B cell (primary cell): ENCODE measurements at regions not wholly inside any gene's neighbourhood (a gene's known extent, or its start where the extent isn't known, plus 50 kb on each side); places are given as distances from the start of the nearest gene placed in this dataset.

Experiments
- ATAC-seq: fragments of 200-7000 bp; cut with Tn5 transposase; one replicate; pipeline ENCODE4 v1.10.0; 2021; ENCODE audit warnings: low read depth, mild to moderate bottlenecking, moderate number of reproducible peaks, moderate library complexity
- CTCF ChIA-PET: fragments of 350-600 bp; sonication (Branson Sonifier 250); formaldehyde crosslinking; loops from one replicate; lab custom pipeline; 2021; ENCODE audit warnings: antibody characterized with exemption, inconsistent platforms; lab: Charles Lee
- POLR2A ChIA-PET: fragments of 350-600 bp; sonication (Branson Sonifier 250); formaldehyde crosslinking; loops from one replicate; lab custom pipeline; 2021; ENCODE audit warnings: antibody characterized with exemption; lab: Charles Lee
- DNase-seq: peaks from one replicate; pipeline ENCODE4 v3.0.0; 2013
- H2AFZ ChIP-seq: 2 replicates; pipeline ENCODE4 v1.6.1; 2012; ENCODE audit warnings: mild to moderate bottlenecking, low read depth, low read length; ENCODE audit not compliant: insufficient read depth, poor library complexity, severe bottlenecking
- H3K27ac ChIP-seq, 2 donors: 1 replicate in 1 of 2; 2 replicates in 1 of 2; pipeline ENCODE4 v1.5.1; 2012 to 2013; ENCODE audit warnings: low read length in 2 of 2, mild to moderate bottlenecking in 2 of 2, moderate library complexity in 1 of 2
- H3K27me3 ChIP-seq, 4 experiments: fragments of 200-600 bp in 1 of 4; sonication (generic) in 1 of 4; replicated peaks in 1 of 4; 1 replicate in 2 of 4; 2 replicates in 2 of 4; pipeline versions ENCODE4 v1.6.1 to v1.7.0; 2013 to 2016; ENCODE audit warnings: low read length in 3 of 4, mild to moderate bottlenecking in 2 of 4, mixed read lengths in 1 of 4, moderate library complexity in 1 of 4; ENCODE audit not compliant: insufficient read depth in 4 of 4, control insufficient read depth in 3 of 4; ENCODE audit errors: control extremely low read depth in 1 of 4
- H3K36me3 ChIP-seq, 2 experiments: replicated peaks in 1 of 2; 1 replicate in 1 of 2; 2 replicates in 1 of 2; pipeline versions ENCODE4 v1.6.1 to v1.7.1; 2013; ENCODE audit warnings: low read length in 1 of 2; ENCODE audit not compliant: insufficient read depth in 2 of 2, control insufficient read depth in 1 of 2; ENCODE audit errors: control extremely low read depth in 1 of 2, extremely low read depth in 1 of 2
- H3K4me1 ChIP-seq, 2 donors: fragments of 200-600 bp in 1 of 2; sonication (generic) in 1 of 2; 1 replicate in 1 of 2; 2 replicates in 1 of 2; pipeline versions ENCODE4 v1.5.1 to v1.6.1; 2013 to 2017; ENCODE audit warnings: low read length in 2 of 2; ENCODE audit not compliant: control insufficient read depth in 2 of 2, insufficient read depth in 2 of 2
- H3K4me2 ChIP-seq: replicated peaks from 2 replicates; pipeline ENCODE3; 2012; ENCODE audit warnings: mild to moderate bottlenecking, low read depth, low read length; ENCODE audit not compliant: poor library complexity, severe bottlenecking
- H3K4me3 ChIP-seq, 5 experiments: fragments of 200-600 bp in 1 of 5; sonication (generic) in 1 of 5; 1 replicate in 3 of 5; 2 replicates in 2 of 5; pipeline versions ENCODE4 v1.5.1 to v1.7.0; 2011 to 2016; ENCODE audit warnings: low read length in 4 of 5, mild to moderate bottlenecking in 4 of 5, low read depth in 2 of 5, control low read depth in 1 of 5, moderate library complexity in 1 of 5; ENCODE audit not compliant: insufficient read depth in 1 of 5; ENCODE audit errors: control extremely low read depth in 1 of 5, extremely low read depth in 1 of 5
- H3K79me2 ChIP-seq: fragments of 200-600 bp; sonication (generic); one replicate; pipeline ENCODE4 v1.6.0; 2016; ENCODE audit warnings: low read length; ENCODE audit not compliant: control insufficient read depth, insufficient read depth
- H3K9ac ChIP-seq: fragments of 200-600 bp; sonication (generic); 2 replicates; pipeline ENCODE4 v1.6.1; 2017; ENCODE audit warnings: mild to moderate bottlenecking, low read length, moderate library complexity
- H3K9me3 ChIP-seq, 3 donors: one replicate each; pipeline versions ENCODE4 v1.6.1 to v1.7.1; 2013; ENCODE audit warnings: low read length in 2 of 3; ENCODE audit not compliant: control insufficient read depth in 2 of 3, insufficient read depth in 1 of 3; ENCODE audit errors: control extremely low read depth in 1 of 3
- H4K20me1 ChIP-seq: 2 replicates; pipeline ENCODE4 v1.6.0; 2012; ENCODE audit warnings: mild to moderate bottlenecking, low read length; ENCODE audit not compliant: insufficient read depth, control insufficient read depth, poor library complexity, severe bottlenecking
- H3K27ac Mint-ChIP-seq: one replicate; pipeline ENCODE4 v1.8.0; 2021; ENCODE audit warnings: mixed read lengths
- H3K27me3 Mint-ChIP-seq: one replicate; pipeline ENCODE4 v1.8.0; 2021; ENCODE audit warnings: mixed read lengths
- H3K4me1 Mint-ChIP-seq: one replicate; pipeline ENCODE4 v1.8.0; 2021; ENCODE audit warnings: mixed read lengths
- H3K4me3 Mint-ChIP-seq: one replicate; pipeline ENCODE4 v1.8.0; 2021; ENCODE audit warnings: mixed read lengths
- H3K9me3 Mint-ChIP-seq: one replicate; pipeline ENCODE4 v1.8.0; 2022; ENCODE audit warnings: mixed read lengths; ENCODE audit not compliant: insufficient read depth
- EZH2 ChIP-seq: IDR thresholded peaks from 2 replicates; pipeline ENCODE4 v1.6.1; 2012; ENCODE audit warnings: borderline replicate concordance, low read depth, mild to moderate bottlenecking, moderate library complexity, low read length; ENCODE audit not compliant: insufficient read depth, poor library complexity, severe bottlenecking
- WGBS: methylation state at CpG from one replicate; pipeline ENCODE4 v1.1.5; 2013; ENCODE audit warnings: missing lambda C conversion rate; ENCODE audit not compliant: insufficient coverage; 5-methylcytosine and 5-hydroxymethylcytosine counted together
- intact Hi-C: fragments of 100-400 bp; cut with micrococcal nuclease; formaldehyde crosslinking; loops from one replicate; pipeline ENCODE4 v1.10.0; 2022
- TF ChIP-seq, protein P1 (sequence below): fragments of 200-600 bp; IDR thresholded peaks from one replicate; pipeline ENCODE4 v1.8.0; 2022; ENCODE audit warnings: antibody characterized with exemption, mild to moderate bottlenecking

DNA sequence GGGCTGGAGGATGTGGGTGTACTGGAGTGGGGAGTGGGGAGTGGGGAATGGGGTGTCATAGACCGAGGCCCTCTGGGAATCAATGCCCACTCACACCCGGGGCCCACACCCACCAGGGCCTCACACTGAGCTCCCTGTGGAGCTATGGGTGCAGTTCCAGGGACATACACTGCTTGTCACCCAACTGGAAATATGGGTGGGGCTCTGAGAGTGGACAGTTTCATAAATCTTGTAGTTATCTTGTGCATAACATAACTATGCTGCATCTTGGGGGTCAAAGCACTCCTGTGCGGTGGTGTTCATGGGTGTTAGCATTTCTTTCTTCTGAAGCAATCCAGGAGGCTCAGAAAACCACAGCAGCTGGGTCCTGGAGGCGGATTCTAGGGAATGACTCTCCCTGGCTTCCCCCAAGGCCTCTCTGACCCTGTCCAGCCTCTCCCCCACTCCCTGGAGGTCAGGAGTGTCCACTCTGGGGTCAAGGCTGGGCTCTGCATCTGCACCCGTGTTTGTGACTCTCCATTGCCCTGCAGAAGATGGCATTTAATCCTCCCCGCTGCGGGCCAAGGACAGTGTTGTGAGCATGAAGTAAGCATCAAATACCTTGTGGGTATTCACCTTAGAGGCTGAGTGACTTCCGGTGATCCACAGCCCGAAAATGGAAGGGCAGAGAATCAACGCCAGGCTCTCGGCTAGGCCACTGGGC, 172.5 kb downstream of the CTTN start:
- Mint-ChIP-seq H3K4me3 (no peak overlapping the region), H3K27ac (no peak overlapping the region), H3K27me3 (peaks cover 23% of the 10 kb centered on the region), H3K9me3 (peaks cover under 1% of the 10 kb centered on the region), H3K4me1 (peaks cover 2% of the 10 kb centered on the region)
- Histone ChIP-seq H4K20me1 (no peaks in the 10 kb centered on the region), H3K9ac (no peak overlapping the region), H3K4me1 (no peaks in the 10 kb centered on the region), H3K4me3 (no peak overlapping the region), H3K27me3 (peaks cover 0 to 15% (median 1%) of the 10 kb centered on the region in 4 experiments), H3K9me3 (peaks cover 0 to 10% (median 0%) of the 10 kb centered on the region in 3 donors), H3K79me2 (no peaks in the 10 kb centered on the region), H2AFZ (no peak overlapping the region), H3K4me2 (no peak overlapping the region), H3K36me3 (no peaks in the 10 kb centered on the region), H3K27ac (no peak overlapping the region)
- no peak for DNase-seq
- TF ChIP-seq EZH2: no peak
- TF ChIP-seq, protein P1, sequence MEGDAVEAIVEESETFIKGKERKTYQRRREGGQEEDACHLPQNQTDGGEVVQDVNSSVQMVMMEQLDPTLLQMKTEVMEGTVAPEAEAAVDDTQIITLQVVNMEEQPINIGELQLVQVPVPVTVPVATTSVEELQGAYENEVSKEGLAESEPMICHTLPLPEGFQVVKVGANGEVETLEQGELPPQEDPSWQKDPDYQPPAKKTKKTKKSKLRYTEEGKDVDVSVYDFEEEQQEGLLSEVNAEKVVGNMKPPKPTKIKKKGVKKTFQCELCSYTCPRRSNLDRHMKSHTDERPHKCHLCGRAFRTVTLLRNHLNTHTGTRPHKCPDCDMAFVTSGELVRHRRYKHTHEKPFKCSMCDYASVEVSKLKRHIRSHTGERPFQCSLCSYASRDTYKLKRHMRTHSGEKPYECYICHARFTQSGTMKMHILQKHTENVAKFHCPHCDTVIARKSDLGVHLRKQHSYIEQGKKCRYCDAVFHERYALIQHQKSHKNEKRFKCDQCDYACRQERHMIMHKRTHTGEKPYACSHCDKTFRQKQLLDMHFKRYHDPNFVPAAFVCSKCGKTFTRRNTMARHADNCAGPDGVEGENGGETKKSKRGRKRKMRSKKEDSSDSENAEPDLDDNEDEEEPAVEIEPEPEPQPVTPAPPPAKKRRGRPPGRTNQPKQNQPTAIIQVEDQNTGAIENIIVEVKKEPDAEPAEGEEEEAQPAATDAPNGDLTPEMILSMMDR: no peak
- intact Hi-C loops: no loop called here
- ATAC-seq: no peak
- WGBS: 65% methylated on average over 8 of the region's 11 CpGs
- ChIA-PET CTCF (no interaction called here), POLR2A (no interaction called here)

DNA sequence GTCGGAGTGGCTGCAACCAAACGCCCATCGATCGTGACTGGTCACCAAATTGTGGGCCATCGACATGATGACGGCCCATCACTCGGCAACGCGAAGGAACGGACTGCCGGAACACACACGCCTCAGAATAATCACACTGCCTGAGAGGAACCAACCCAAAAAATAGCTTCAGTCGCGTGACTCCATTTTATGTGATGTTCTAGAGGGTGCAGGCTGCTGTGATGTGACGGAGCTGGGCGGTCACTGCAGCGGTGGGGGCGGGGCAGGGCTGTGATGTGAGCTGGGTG, 174.6 kb downstream of the CTTN start:
- Mint-ChIP-seq H3K27me3 (peaks cover 4% of the 10 kb centered on the region), H3K4me3 (no peak overlapping the region)

More for the DNA sequence above, 174.6 kb downstream of the CTTN start:
- H3K9ac ChIP-seq: no peak overlapping the region
- ChIA-PET CTCF (no interaction called here), POLR2A (no interaction called here)
- DNase-seq (no peak), ATAC-seq (no peak)
- H3K4me1 Mint-ChIP-seq: no peaks in the 10 kb centered on the region
- intact Hi-C loops: no loop called here
- H4K20me1 ChIP-seq: no peaks in the 10 kb centered on the region
- H3K79me2 ChIP-seq: no peaks in the 10 kb centered on the region
- H3K27ac ChIP-seq: no peak overlapping the region
- H3K9me3 ChIP-seq: peaks cover 0 to 10% (median 0%) of the 10 kb centered on the region in 3 donors
- H3K4me2 ChIP-seq: no peak overlapping the region
- H3K27me3 ChIP-seq: peaks cover 0 to 2% (median 0%) of the 10 kb centered on the region in 4 experiments
- TF ChIP-seq, protein P1: no peak
- no peak for TF ChIP-seq EZH2
- no peak overlapping the region for H3K27ac Mint-ChIP-seq
- no peaks in the 10 kb centered on the region for H3K4me1 ChIP-seq
- H3K4me3 ChIP-seq: no peak overlapping the region
- 100% methylated on average over 10 of the region's 18 CpGs for WGBS
- H3K9me3 Mint-ChIP-seq: no peaks in the 10 kb centered on the region
- no peaks in the 10 kb centered on the region for H3K36me3 ChIP-seq
- no peak overlapping the region for H2AFZ ChIP-seq
